Ishikawa (cell line): ENCODE measurements at regions not wholly inside any gene's neighbourhood (a gene's known extent, or its start where the extent isn't known, plus 50 kb on each side); places are given as distances from the start of the nearest gene placed in this dataset.

Experiments
- CEBPB ChIP-seq: IDR thresholded peaks from 2 replicates; pipeline ENCODE4 v1.6.1; 2012
- EGR1 ChIP-seq: IDR thresholded peaks from 2 replicates; pipeline ENCODE4 v1.6.1; 2012
- EP300 ChIP-seq: IDR thresholded peaks from 2 replicates; pipeline ENCODE4 v1.6.1; 2012; ENCODE audit warnings: borderline replicate concordance
- FOXM1 ChIP-seq: IDR thresholded peaks from 2 replicates; pipeline ENCODE4 v1.6.1; 2012; ENCODE audit warnings: low read depth, borderline replicate concordance
- NFIC ChIP-seq: IDR thresholded peaks from 2 replicates; pipeline ENCODE4 v1.6.1; 2012
- RAD21 ChIP-seq: IDR thresholded peaks from 2 replicates; pipeline ENCODE4 v1.6.1; 2012; ENCODE audit warnings: low read depth
- TAF1 ChIP-seq: IDR thresholded peaks from 2 replicates; pipeline ENCODE4 v1.6.1; 2012; ENCODE audit warnings: low read depth, mild to moderate bottlenecking
- TCF12 ChIP-seq: IDR thresholded peaks from 2 replicates; pipeline ENCODE4 v1.6.1; 2012; ENCODE audit warnings: low read depth
- TEAD4 ChIP-seq: IDR thresholded peaks from 2 replicates; pipeline ENCODE4 v1.6.1; 2012
- YY1 ChIP-seq: IDR thresholded peaks from 2 replicates; pipeline ENCODE4 v1.6.1; 2012; ENCODE audit warnings: low read depth
- TF ChIP-seq, protein P1 (sequence below): IDR thresholded peaks from 2 replicates; pipeline ENCODE4 v1.6.1; 2012
- TF ChIP-seq, protein P2 (sequence below): IDR thresholded peaks from 2 replicates; pipeline ENCODE4 v1.6.1; 2012
- TF ChIP-seq, protein P3 (sequence below): IDR thresholded peaks from 2 replicates; pipeline ENCODE4 v1.6.1; 2012; ENCODE audit warnings: low read depth, mild to moderate bottlenecking

DNA sequence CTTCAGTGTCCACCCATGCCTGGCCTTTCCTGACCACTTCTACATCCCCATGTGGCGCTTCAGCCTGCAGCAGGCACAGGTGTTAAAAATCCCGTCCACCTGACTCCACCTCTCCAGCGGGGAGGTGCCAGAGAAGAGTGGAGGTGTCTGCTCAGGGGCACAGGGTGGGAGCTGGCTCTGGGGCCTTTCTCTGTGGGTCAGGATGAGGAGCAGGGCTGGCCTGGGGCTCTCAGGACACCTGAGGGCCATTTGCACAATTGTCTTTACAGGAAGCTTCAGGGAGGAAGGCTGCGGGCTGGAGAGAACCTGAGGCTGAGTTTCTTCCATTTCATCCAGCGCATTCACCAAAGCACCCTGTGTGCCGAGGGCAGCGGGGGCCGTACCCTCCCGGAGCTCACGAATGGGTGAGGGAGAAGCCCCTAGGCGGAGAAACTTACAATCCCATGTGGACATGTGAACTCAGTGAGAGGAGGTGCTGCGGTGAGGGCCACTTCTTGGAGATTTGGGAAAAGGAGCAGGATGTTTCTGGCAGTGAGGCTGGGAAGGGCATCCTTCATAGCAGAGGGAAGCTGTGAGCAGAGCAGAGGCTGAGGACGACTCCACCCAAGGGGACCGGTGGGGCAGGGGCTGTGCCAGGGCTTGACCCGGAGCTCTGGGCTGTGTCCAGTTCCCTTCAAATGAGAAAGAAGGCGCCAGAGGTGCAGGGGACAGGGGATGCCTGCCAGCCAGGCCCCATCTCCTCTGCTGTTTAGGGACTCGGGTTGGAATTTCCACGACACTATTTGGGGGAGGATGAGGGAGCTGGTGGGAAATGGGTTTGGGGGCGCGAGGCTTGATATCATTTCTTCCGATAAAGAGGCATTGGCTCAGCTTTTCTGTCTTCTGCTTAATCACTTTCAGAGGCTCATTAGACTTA lies 155.2 kb upstream of the MYCN start:
- TF ChIP-seq TCF12 (no peak), EP300 (no peak), CEBPB (no peak), NFIC (no peak), EGR1 (no peak), TAF1 (no peak), YY1 (no peak), FOXM1 (no peak), RAD21 (no peak), TEAD4 (no peak)
- TF ChIP-seq, protein P1, sequence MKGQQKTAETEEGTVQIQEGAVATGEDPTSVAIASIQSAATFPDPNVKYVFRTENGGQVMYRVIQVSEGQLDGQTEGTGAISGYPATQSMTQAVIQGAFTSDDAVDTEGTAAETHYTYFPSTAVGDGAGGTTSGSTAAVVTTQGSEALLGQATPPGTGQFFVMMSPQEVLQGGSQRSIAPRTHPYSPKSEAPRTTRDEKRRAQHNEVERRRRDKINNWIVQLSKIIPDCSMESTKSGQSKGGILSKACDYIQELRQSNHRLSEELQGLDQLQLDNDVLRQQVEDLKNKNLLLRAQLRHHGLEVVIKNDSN = no peak
- TF ChIP-seq, protein P2, sequence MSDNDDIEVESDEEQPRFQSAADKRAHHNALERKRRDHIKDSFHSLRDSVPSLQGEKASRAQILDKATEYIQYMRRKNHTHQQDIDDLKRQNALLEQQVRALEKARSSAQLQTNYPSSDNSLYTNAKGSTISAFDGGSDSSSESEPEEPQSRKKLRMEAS = no peak
- TF ChIP-seq, protein P3, sequence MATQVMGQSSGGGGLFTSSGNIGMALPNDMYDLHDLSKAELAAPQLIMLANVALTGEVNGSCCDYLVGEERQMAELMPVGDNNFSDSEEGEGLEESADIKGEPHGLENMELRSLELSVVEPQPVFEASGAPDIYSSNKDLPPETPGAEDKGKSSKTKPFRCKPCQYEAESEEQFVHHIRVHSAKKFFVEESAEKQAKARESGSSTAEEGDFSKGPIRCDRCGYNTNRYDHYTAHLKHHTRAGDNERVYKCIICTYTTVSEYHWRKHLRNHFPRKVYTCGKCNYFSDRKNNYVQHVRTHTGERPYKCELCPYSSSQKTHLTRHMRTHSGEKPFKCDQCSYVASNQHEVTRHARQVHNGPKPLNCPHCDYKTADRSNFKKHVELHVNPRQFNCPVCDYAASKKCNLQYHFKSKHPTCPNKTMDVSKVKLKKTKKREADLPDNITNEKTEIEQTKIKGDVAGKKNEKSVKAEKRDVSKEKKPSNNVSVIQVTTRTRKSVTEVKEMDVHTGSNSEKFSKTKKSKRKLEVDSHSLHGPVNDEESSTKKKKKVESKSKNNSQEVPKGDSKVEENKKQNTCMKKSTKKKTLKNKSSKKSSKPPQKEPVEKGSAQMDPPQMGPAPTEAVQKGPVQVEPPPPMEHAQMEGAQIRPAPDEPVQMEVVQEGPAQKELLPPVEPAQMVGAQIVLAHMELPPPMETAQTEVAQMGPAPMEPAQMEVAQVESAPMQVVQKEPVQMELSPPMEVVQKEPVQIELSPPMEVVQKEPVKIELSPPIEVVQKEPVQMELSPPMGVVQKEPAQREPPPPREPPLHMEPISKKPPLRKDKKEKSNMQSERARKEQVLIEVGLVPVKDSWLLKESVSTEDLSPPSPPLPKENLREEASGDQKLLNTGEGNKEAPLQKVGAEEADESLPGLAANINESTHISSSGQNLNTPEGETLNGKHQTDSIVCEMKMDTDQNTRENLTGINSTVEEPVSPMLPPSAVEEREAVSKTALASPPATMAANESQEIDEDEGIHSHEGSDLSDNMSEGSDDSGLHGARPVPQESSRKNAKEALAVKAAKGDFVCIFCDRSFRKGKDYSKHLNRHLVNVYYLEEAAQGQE = no peak
